CD14-positive monocyte (primary cell): ENCODE measurements at regions not wholly inside any gene's neighbourhood (a gene's known extent, or its start where the extent isn't known, plus 50 kb on each side); places are given as distances from the start of the nearest gene placed in this dataset. TPM values are rescaled to one million over a fixed set of nuclear protein-coding genes. Genes with fewer than 3 reads are reported as not detected.

Experiments used
- DNase-seq, 3 donors: peaks; one replicate each; pipeline ENCODE4 v3.0.0-alpha.2; 2011 to 2022
- H2AFZ ChIP-seq: 2 replicates; pipeline ENCODE4 v1.6.0; 2012; ENCODE audit warnings: mild to moderate bottlenecking, low read depth, low read length, inconsistent platforms; ENCODE audit not compliant: insufficient read depth, poor library complexity, severe bottlenecking
- H3K27ac ChIP-seq, 2 donors: 1 replicate in 1 of 2; 2 replicates in 1 of 2; pipeline ENCODE4 v1.5.1; 2012 to 2013; ENCODE audit warnings: low read length in 2 of 2, control low read depth in 1 of 2, inconsistent platforms in 1 of 2, low read depth in 1 of 2, mild to moderate bottlenecking in 1 of 2
- H3K27me3 ChIP-seq, 2 donors: one replicate each; pipeline versions ENCODE4 v1.6.0 to v1.6.1; 2011 to 2013; ENCODE audit warnings: low read length in 2 of 2; ENCODE audit not compliant: control insufficient read depth in 2 of 2, insufficient read depth in 2 of 2
- H3K36me3 ChIP-seq, 2 donors: replicated peaks in 1 of 2; 1 replicate in 1 of 2; 2 replicates in 1 of 2; pipeline versions ENCODE4 v1.5.1 to v1.6.1; 2012 to 2013; ENCODE audit warnings: low read length in 2 of 2, control low read depth in 1 of 2, inconsistent platforms in 1 of 2, mild to moderate bottlenecking in 1 of 2; ENCODE audit not compliant: insufficient read depth in 2 of 2, control insufficient read depth in 1 of 2
- H3K4me1 ChIP-seq, 2 donors: 1 replicate in 1 of 2; 2 replicates in 1 of 2; pipeline versions ENCODE4 v1.5.1 to v1.6.1; 2012 to 2013; ENCODE audit warnings: low read length in 2 of 2, control low read depth in 1 of 2, inconsistent platforms in 1 of 2, mild to moderate bottlenecking in 1 of 2, moderate library complexity in 1 of 2; ENCODE audit not compliant: insufficient read depth in 2 of 2, control insufficient read depth in 1 of 2
- H3K4me2 ChIP-seq: replicated peaks from 2 replicates; pipeline ENCODE3; 2012; ENCODE audit warnings: low read length, moderate library complexity, mild to moderate bottlenecking; ENCODE audit not compliant: poor library complexity, severe bottlenecking; ENCODE audit errors: extremely low read depth
- H3K4me3 ChIP-seq, 3 experiments: fragments of 200-600 bp in 1 of 3; sonication (generic) in 1 of 3; replicated peaks in 1 of 3; 1 replicate in 2 of 3; 2 replicates in 1 of 3; pipeline ENCODE4 v1.5.1; 2011 to 2013; ENCODE audit warnings: low read length in 3 of 3, mild to moderate bottlenecking in 3 of 3, control low read depth in 2 of 3, low read depth in 2 of 3, inconsistent platforms in 1 of 3, moderate library complexity in 1 of 3
- H3K79me2 ChIP-seq: 2 replicates; pipeline ENCODE4 v1.6.0; 2012; ENCODE audit warnings: mild to moderate bottlenecking, control low read depth, inconsistent platforms, low read length, moderate library complexity; ENCODE audit not compliant: insufficient read depth
- H3K9ac ChIP-seq: 2 replicates; pipeline ENCODE4 v1.6.0; 2017; ENCODE audit warnings: low read length, mild to moderate bottlenecking; ENCODE audit not compliant: insufficient read depth, poor library complexity, severe bottlenecking
- H3K9me3 ChIP-seq, 2 donors: replicated peaks in 1 of 2; 1 replicate in 1 of 2; 2 replicates in 1 of 2; pipeline versions ENCODE4 v1.5.1 to v1.6.1; 2012 to 2013; ENCODE audit warnings: low read length in 2 of 2, control low read depth in 1 of 2; ENCODE audit not compliant: control insufficient read depth in 1 of 2, insufficient read depth in 1 of 2
- H4K20me1 ChIP-seq: 2 replicates; pipeline ENCODE4 v1.6.0; 2012; ENCODE audit warnings: mild to moderate bottlenecking, low read length, control low read depth, moderate library complexity; ENCODE audit not compliant: insufficient read depth
- H3K27ac Mint-ChIP-seq, 7 donors: one replicate each; pipeline ENCODE4 v1.8.0; 2020; ENCODE audit warnings: mild to moderate bottlenecking in 7 of 7, mixed read lengths in 7 of 7, moderate library complexity in 6 of 7, inconsistent platforms in 2 of 7
- H3K27me3 Mint-ChIP-seq, 3 donors: one replicate each; pipeline ENCODE4 v1.8.0; 2021 to 2022; ENCODE audit warnings: low read depth in 3 of 3, mild to moderate bottlenecking in 3 of 3, mixed read lengths in 3 of 3, moderate library complexity in 3 of 3, inconsistent platforms in 1 of 3
- H3K36me3 Mint-ChIP-seq, 2 donors: one replicate each; pipeline ENCODE4 v1.8.0; 2020; ENCODE audit warnings: mixed read lengths in 2 of 2, inconsistent platforms in 1 of 2, mild to moderate bottlenecking in 1 of 2
- H3K4me1 Mint-ChIP-seq: one replicate; pipeline ENCODE4 v1.8.0; 2020; ENCODE audit warnings: mild to moderate bottlenecking, mixed read lengths
- H3K4me3 Mint-ChIP-seq, 2 donors: one replicate each; pipeline ENCODE4 v1.8.0; 2020; ENCODE audit warnings: mild to moderate bottlenecking in 2 of 2, mixed read lengths in 2 of 2, moderate library complexity in 1 of 2
- H3K9me3 Mint-ChIP-seq, 7 donors: one replicate each; pipeline ENCODE4 v1.8.0; 2020 to 2022; ENCODE audit warnings: mixed read lengths in 7 of 7, mild to moderate bottlenecking in 6 of 7, moderate library complexity in 6 of 7, inconsistent platforms in 2 of 7
- WGBS: methylation state at CpG from one replicate; pipeline ENCODE4 v1.1.5; 2013; ENCODE audit warnings: missing lambda C conversion rate; ENCODE audit not compliant: insufficient coverage; 5-methylcytosine and 5-hydroxymethylcytosine counted together
- intact Hi-C, 2 donors: fragments of 100-400 bp; cut with micrococcal nuclease; formaldehyde crosslinking; loops; one replicate each; pipeline versions ENCODE4 v1.15.0 to v1.15.1; 2023
- small RNA-seq: library from RNA; depleted of rRNA; stranded (forward); fragments of <200 nt; gene quantifications from one replicate; pipeline ENCODE3, GENCODE V24; 2012; ENCODE audit warnings: low read depth; ENCODE audit not compliant: insufficient read length
- TF ChIP-seq, protein P1 (sequence below): fragments of 200-600 bp; IDR thresholded peaks from one replicate; pipeline ENCODE4 v1.8.0; 2022; ENCODE audit warnings: antibody characterized with exemption, mild to moderate bottlenecking

DNA sequence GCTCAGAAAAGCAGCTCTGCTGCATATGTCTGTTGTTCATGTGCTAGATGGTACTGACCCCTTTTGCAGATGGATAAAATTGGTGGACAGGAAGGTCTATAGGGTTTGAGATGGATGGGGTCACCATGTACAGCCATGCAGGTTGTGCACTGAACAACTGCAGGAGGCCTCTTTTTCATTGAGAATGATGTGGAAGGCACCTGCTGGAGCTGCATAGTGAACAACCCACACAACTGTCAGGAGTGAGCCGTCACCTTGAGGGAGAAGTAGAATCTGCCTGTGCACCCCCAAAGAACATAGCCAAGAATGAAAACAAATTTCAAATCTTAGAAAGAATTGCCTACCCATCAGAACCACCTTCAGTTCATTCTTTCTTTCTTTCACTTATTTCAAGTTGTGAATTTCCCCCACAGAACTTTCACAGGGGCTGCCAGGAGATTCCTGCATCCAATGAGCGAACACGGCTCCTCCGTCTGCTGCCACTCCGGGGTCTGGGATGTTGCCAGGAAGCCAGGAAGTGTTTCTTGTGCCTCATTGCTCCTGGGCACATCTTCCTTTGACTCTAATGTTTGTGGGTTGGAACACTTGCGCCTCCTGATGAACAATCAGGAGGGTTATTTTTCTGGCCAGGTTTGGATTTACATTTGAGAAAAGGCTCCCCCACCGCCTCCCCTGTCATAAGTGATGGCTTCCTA lies 53.7 kb upstream of the DOCK1 start:
- Histone ChIP-seq H3K4me2 (no peak overlapping the region), H3K27me3 (no peaks in the 10 kb centered on the region), H3K9me3 (no peaks in the 10 kb centered on the region), H3K4me1 (no peaks in the 10 kb centered on the region), H3K4me3 (no peak overlapping the region), H3K27ac (no peak overlapping the region), H2AFZ (no peak overlapping the region), H3K9ac (no peak overlapping the region), H3K79me2 (no peaks in the 10 kb centered on the region), H4K20me1 (no peaks in the 10 kb centered on the region), H3K36me3 (no peaks in the 10 kb centered on the region)
- Mint-ChIP-seq H3K27me3 (peaks cover 2 to 6% (median 4%) of the 10 kb centered on the region in 3 donors), H3K36me3 (no peaks in the 10 kb centered on the region), H3K9me3 (peaks cover 0 to 5% (median 0%) of the 10 kb centered on the region in 7 donors), H3K27ac (no peak overlapping the region), H3K4me3 (no peak overlapping the region), H3K4me1 (no peaks in the 10 kb centered on the region)
- DNase-seq, result no peak
- 92% methylated on average over 6 of the region's 7 CpGs for WGBS
- intact Hi-C loops, result no loop called here
- TF ChIP-seq, protein P1, sequence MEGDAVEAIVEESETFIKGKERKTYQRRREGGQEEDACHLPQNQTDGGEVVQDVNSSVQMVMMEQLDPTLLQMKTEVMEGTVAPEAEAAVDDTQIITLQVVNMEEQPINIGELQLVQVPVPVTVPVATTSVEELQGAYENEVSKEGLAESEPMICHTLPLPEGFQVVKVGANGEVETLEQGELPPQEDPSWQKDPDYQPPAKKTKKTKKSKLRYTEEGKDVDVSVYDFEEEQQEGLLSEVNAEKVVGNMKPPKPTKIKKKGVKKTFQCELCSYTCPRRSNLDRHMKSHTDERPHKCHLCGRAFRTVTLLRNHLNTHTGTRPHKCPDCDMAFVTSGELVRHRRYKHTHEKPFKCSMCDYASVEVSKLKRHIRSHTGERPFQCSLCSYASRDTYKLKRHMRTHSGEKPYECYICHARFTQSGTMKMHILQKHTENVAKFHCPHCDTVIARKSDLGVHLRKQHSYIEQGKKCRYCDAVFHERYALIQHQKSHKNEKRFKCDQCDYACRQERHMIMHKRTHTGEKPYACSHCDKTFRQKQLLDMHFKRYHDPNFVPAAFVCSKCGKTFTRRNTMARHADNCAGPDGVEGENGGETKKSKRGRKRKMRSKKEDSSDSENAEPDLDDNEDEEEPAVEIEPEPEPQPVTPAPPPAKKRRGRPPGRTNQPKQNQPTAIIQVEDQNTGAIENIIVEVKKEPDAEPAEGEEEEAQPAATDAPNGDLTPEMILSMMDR, result no peak

DNA sequence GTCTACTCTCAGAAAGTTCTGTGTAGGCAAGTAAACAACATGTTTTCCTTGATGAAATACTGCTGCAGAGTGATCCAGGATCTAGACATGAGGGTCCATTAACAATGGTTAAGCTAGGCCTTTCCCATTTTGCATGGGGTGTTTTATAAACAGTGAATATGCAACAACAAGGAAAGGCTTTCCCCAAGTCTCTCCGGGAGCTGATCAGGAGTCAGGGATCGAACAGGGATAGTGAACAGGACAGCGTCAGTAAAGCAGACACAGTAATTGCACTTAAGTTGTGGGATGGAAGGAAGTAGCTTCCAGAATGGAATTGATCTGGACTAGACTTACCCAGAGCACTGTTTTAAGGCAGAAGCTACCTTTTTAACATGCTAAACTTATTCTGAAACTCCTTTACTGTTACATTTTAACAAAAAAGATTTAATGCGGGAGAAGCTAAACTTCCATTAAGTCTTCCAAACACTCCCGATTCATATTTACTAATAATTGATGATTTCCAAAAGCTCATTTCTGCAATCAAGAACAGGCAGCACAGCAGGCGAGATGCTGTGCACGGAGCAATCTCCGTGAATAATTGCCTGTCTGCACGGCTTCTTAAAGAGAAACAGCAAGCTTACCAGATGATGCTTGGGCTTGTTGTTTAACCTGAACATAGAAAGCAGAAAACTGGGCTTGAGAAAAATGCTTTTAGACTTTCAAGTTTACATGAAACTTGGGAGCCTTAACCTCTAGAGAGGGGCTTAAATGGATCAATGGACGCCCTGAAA lies 50.3 kb upstream of the DOCK1 start:
- 92% methylated on average over 7 of the region's 10 CpGs for WGBS
- Histone ChIP-seq H3K9ac (no peak overlapping the region), H3K36me3 (no peaks in the 10 kb centered on the region), H3K9me3 (peaks cover 0 to 13% of the 10 kb centered on the region in 2 donors), H3K4me2 (no peak overlapping the region), H2AFZ (no peak overlapping the region), H3K27me3 (no peaks in the 10 kb centered on the region), H3K27ac (no peak overlapping the region), H3K4me1 (no peaks in the 10 kb centered on the region), H4K20me1 (no peaks in the 10 kb centered on the region), H3K79me2 (no peaks in the 10 kb centered on the region), H3K4me3 (no peak overlapping the region)
- Mint-ChIP-seq H3K36me3 (no peaks in the 10 kb centered on the region), H3K27me3 (peaks cover 0 to 3% (median 2%) of the 10 kb centered on the region in 3 donors), H3K4me3 (no peak overlapping the region), H3K27ac (no peak overlapping the region), H3K4me1 (peaks cover 3% of the 10 kb centered on the region), H3K9me3 (peaks cover 0 to 10% (median 8%) of the 10 kb centered on the region in 7 donors)
- no peak for DNase-seq
- TF ChIP-seq, protein P1, result no peak
- intact Hi-C loops, result no loop called here

Small RNA genes in the stretch of these regions (small RNA-seq; reads per million reads assigned to genes)
- not detected for gene RF00271
